ENCODE measurements at regions not wholly inside any gene's neighbourhood (a gene's known extent, or its start where the extent isn't known, plus 50 kb on each side); places are given as distances from the start of the nearest gene placed in this dataset.

DNA sequence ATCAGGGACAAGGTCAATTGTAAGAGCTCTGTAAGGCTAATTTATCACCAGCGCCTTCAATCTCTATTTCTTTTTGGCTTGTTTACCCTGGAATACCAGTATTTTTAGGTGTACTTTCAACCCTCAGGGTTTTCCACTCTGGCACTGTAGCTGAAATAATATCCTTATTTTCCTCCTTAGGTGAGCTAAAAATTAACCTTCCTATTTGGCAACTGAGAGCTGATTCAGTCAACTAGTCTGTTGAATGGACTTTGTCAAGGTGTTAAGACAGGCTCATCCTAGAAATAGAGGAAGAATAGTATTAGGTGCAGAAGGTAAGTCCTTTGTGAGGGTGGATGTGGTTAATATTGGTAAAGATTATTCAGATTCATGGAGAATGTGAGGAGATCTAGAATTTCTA, 101.3 kb upstream of the BANK1 start:
- no peak overlapping the region for H2AFZ ChIP-seq (ENCODE audit: low read depth, low read length, severe bottlenecking)
- H3K9me2 ChIP-seq (replicated peaks; ENCODE audit: insufficient read depth, low read length): no peaks in the 10 kb centered on the region
- H3K4me2 ChIP-seq (ENCODE audit: low read depth, low read length, poor library complexity, severe bottlenecking): no peak overlapping the region
- no peaks in the 10 kb centered on the region for H3K9me3 ChIP-seq (ENCODE audit: insufficient read depth, low read length)
- H3K27me3 ChIP-seq (ENCODE audit: low read length): no peaks in the 10 kb centered on the region
- no peak overlapping the region for H3K4me3 ChIP-seq (ENCODE audit: insufficient read depth, low read length, poor library complexity, severe bottlenecking)
- H3K36me3 ChIP-seq (ENCODE audit: low read length): no peaks in the 10 kb centered on the region
- TF ChIP-seq, protein P1, sequence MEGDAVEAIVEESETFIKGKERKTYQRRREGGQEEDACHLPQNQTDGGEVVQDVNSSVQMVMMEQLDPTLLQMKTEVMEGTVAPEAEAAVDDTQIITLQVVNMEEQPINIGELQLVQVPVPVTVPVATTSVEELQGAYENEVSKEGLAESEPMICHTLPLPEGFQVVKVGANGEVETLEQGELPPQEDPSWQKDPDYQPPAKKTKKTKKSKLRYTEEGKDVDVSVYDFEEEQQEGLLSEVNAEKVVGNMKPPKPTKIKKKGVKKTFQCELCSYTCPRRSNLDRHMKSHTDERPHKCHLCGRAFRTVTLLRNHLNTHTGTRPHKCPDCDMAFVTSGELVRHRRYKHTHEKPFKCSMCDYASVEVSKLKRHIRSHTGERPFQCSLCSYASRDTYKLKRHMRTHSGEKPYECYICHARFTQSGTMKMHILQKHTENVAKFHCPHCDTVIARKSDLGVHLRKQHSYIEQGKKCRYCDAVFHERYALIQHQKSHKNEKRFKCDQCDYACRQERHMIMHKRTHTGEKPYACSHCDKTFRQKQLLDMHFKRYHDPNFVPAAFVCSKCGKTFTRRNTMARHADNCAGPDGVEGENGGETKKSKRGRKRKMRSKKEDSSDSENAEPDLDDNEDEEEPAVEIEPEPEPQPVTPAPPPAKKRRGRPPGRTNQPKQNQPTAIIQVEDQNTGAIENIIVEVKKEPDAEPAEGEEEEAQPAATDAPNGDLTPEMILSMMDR (IDR thresholded peaks at IDR 0.05; ENCODE audit: insufficient read depth, low read length, poor library complexity, severe bottlenecking): no peak
- TF ChIP-seq EZH2phosphoT487 (conservative IDR thresholded peaks at IDR 0.05; ENCODE audit: low read length): no peak
- no peak overlapping the region for H3K27ac ChIP-seq (ENCODE audit: low read depth, low read length)
- H3K79me2 ChIP-seq (ENCODE audit: insufficient read depth, low read length): no peaks in the 10 kb centered on the region
- H3F3A ChIP-seq (ENCODE audit: insufficient read depth): no peaks in the 10 kb centered on the region
- H3K9ac ChIP-seq (ENCODE audit: low read length): no peak overlapping the region
- no peaks in the 10 kb centered on the region for H4K20me1 ChIP-seq (ENCODE audit: low read depth, low read length)

DNA sequence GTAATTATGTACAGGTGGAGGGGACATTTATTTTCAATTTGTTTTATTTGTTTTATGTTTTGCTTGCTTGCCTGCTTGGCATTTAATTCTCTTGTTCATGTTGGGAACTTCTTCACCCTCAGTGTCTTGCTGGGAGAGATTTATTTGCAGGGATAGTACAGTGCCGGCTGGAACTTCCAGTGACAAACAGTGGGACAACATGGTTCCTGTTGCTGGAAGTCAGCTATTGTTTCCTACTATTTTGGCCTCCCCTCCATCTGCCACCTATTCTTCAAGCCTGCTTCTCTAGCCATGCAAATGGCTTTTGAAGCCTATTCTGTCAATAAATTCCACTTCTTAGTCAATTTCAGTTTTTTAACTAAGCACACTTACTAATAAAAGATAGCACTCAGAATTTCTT, 105.4 kb upstream of the BANK1 start:
- Histone ChIP-seq H4K20me1 (ENCODE audit: low read depth, low read length) (no peaks in the 10 kb centered on the region), H3K4me3 (ENCODE audit: insufficient read depth, low read length, poor library complexity, severe bottlenecking) (no peak overlapping the region), H3K79me2 (ENCODE audit: insufficient read depth, low read length) (no peaks in the 10 kb centered on the region), H3K27ac (ENCODE audit: low read depth, low read length) (no peak overlapping the region), H3K9ac (ENCODE audit: low read length) (no peak overlapping the region), H3K4me2 (ENCODE audit: low read depth, low read length, poor library complexity, severe bottlenecking) (no peak overlapping the region), H3K36me3 (ENCODE audit: low read length) (no peaks in the 10 kb centered on the region), H3K9me2 (replicated peaks; ENCODE audit: insufficient read depth, low read length) (no peaks in the 10 kb centered on the region), H3F3A (ENCODE audit: insufficient read depth) (no peaks in the 10 kb centered on the region), H3K27me3 (ENCODE audit: low read length) (no peaks in the 10 kb centered on the region), H3K9me3 (ENCODE audit: insufficient read depth, low read length) (no peaks in the 10 kb centered on the region), H2AFZ (ENCODE audit: low read depth, low read length, severe bottlenecking) (no peak overlapping the region)
- TF ChIP-seq, protein P1 (IDR thresholded peaks at IDR 0.05; ENCODE audit: insufficient read depth, low read length, poor library complexity, severe bottlenecking): no peak
- no peak for TF ChIP-seq EZH2phosphoT487 (conservative IDR thresholded peaks at IDR 0.05; ENCODE audit: low read length)

DNA sequence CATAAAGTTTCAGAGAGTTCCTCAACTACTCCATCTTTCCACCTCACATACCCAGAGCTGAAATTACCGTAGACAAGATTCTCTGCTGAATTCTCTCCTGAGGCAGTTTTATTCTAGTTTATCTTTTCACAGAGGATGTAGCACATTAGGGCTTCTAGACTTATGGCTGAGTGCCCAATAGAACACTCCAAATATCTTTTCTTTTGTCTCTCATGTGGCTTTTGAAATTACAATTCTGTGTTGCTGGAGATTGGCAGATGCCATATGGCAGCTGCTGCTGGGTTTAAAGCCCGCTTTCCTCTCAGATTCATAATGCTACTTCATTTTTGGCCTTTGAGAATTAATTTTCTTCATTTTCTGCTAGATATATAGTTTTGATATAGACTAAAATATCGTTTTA, 107.6 kb upstream of the BANK1 start:
- no peak overlapping the region for H2AFZ ChIP-seq (ENCODE audit: low read depth, low read length, severe bottlenecking)
- H3K4me2 ChIP-seq (ENCODE audit: low read depth, low read length, poor library complexity, severe bottlenecking): no peak overlapping the region
- no peaks in the 10 kb centered on the region for H3K79me2 ChIP-seq (ENCODE audit: insufficient read depth, low read length)
- H4K20me1 ChIP-seq (ENCODE audit: low read depth, low read length): no peaks in the 10 kb centered on the region
- no peaks in the 10 kb centered on the region for H3K9me2 ChIP-seq (replicated peaks; ENCODE audit: insufficient read depth, low read length)
- no peak overlapping the region for H3K27ac ChIP-seq (ENCODE audit: low read depth, low read length)
- no peak overlapping the region for H3K9ac ChIP-seq (ENCODE audit: low read length)
- H3K36me3 ChIP-seq (ENCODE audit: low read length): no peaks in the 10 kb centered on the region
- H3K27me3 ChIP-seq (ENCODE audit: low read length): no peaks in the 10 kb centered on the region
- no peak for TF ChIP-seq EZH2phosphoT487 (conservative IDR thresholded peaks at IDR 0.05; ENCODE audit: low read length)
- TF ChIP-seq, protein P1 (IDR thresholded peaks at IDR 0.05; ENCODE audit: insufficient read depth, low read length, poor library complexity, severe bottlenecking): no peak
- H3F3A ChIP-seq (ENCODE audit: insufficient read depth): no peaks in the 10 kb centered on the region
- H3K4me3 ChIP-seq (ENCODE audit: insufficient read depth, low read length, poor library complexity, severe bottlenecking): no peak overlapping the region
- H3K9me3 ChIP-seq (ENCODE audit: insufficient read depth, low read length): no peaks in the 10 kb centered on the region

DNA sequence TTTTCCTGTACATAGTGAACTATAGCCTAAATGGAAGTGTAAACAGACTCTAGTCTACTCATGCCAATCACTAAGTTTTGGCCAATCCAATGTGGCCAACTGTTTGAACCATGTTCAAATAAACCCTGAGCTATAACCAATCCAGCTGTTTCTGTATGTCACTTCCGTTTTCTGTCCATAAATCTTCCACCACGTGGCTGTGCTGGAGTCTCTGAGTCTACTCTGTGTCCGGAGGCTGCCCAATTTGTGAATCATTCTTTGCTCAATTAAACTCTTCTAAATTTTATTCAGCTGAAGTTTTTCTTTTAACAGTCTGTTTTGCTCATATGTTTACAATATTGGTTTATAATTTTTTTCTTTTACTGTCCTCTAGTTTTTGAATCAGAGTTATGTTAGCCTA, 112.3 kb upstream of the BANK1 start:
- Histone ChIP-seq H3K36me3 (ENCODE audit: low read length) (no peaks in the 10 kb centered on the region), H2AFZ (ENCODE audit: low read depth, low read length, severe bottlenecking) (no peak overlapping the region), H3K4me2 (ENCODE audit: low read depth, low read length, poor library complexity, severe bottlenecking) (no peak overlapping the region), H3F3A (ENCODE audit: insufficient read depth) (no peaks in the 10 kb centered on the region), H3K79me2 (ENCODE audit: insufficient read depth, low read length) (no peaks in the 10 kb centered on the region), H3K9me3 (ENCODE audit: insufficient read depth, low read length) (no peaks in the 10 kb centered on the region), H3K27me3 (ENCODE audit: low read length) (no peaks in the 10 kb centered on the region), H3K27ac (ENCODE audit: low read depth, low read length) (no peak overlapping the region), H3K9ac (ENCODE audit: low read length) (no peak overlapping the region), H3K4me3 (ENCODE audit: insufficient read depth, low read length, poor library complexity, severe bottlenecking) (no peak overlapping the region), H3K9me2 (replicated peaks; ENCODE audit: insufficient read depth, low read length) (no peaks in the 10 kb centered on the region), H4K20me1 (ENCODE audit: low read depth, low read length) (no peaks in the 10 kb centered on the region)
- TF ChIP-seq, protein P1 (IDR thresholded peaks at IDR 0.05; ENCODE audit: insufficient read depth, low read length, poor library complexity, severe bottlenecking): no peak
- TF ChIP-seq EZH2phosphoT487 (conservative IDR thresholded peaks at IDR 0.05; ENCODE audit: low read length): no peak
